ENCODE measurements at regions not wholly inside any gene's neighbourhood (a gene's known extent, or its start where the extent isn't known, plus 50 kb on each side); places are given as distances from the start of the nearest gene placed in this dataset.

DNA sequence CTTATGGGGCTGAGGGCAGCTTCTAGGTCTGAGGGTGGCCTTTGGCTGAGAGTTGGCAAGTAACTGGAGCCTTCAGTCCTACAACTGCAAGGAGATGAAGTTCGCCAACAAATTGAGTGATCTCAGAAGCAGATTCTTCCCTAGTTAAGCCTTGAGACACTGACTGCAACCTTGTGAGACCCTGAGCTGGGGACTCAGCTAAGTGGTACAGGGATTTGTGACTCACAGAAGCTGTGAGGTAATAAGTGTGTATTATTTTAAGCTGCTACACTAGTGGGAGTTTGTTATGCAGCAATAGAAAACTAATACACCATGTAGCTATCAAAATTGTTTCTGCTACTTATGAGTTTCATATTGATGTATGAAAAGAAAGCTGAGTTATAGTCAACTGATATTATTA, 279.2 kb downstream of the PIK3R1 start:
- no peak for TF ChIP-seq POLR2AphosphoS5 (IDR thresholded peaks at IDR 0.05; ENCODE audit: low read depth, low read length)
- TF ChIP-seq SIN3A (IDR thresholded peaks at IDR 0.05; ENCODE audit: borderline replicate concordance, insufficient read depth, low read length) = no peak
- TF ChIP-seq, protein P1, sequence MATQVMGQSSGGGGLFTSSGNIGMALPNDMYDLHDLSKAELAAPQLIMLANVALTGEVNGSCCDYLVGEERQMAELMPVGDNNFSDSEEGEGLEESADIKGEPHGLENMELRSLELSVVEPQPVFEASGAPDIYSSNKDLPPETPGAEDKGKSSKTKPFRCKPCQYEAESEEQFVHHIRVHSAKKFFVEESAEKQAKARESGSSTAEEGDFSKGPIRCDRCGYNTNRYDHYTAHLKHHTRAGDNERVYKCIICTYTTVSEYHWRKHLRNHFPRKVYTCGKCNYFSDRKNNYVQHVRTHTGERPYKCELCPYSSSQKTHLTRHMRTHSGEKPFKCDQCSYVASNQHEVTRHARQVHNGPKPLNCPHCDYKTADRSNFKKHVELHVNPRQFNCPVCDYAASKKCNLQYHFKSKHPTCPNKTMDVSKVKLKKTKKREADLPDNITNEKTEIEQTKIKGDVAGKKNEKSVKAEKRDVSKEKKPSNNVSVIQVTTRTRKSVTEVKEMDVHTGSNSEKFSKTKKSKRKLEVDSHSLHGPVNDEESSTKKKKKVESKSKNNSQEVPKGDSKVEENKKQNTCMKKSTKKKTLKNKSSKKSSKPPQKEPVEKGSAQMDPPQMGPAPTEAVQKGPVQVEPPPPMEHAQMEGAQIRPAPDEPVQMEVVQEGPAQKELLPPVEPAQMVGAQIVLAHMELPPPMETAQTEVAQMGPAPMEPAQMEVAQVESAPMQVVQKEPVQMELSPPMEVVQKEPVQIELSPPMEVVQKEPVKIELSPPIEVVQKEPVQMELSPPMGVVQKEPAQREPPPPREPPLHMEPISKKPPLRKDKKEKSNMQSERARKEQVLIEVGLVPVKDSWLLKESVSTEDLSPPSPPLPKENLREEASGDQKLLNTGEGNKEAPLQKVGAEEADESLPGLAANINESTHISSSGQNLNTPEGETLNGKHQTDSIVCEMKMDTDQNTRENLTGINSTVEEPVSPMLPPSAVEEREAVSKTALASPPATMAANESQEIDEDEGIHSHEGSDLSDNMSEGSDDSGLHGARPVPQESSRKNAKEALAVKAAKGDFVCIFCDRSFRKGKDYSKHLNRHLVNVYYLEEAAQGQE (IDR thresholded peaks at IDR 0.05; ENCODE audit: insufficient read depth in 1 of 2, low read depth in 2 of 2, low read length in 2 of 2) = no peak

All from PFSK-1 (cell line).